K562 (cell line): ENCODE measurements at regions not wholly inside any gene's neighbourhood (a gene's known extent, or its start where the extent isn't known, plus 50 kb on each side); places are given as distances from the start of the nearest gene placed in this dataset.

Source experiments
- BRD4 ChIP-seq: fragments of 200-600 bp; sonication (generic); IDR thresholded peaks from 2 replicates; pipeline ENCODE4 v1.6.1; 2017; ENCODE audit warnings: inconsistent platforms
- FOXK1 ChIP-seq: sonication (generic); formaldehyde crosslinking; IDR thresholded peaks from 2 replicates; pipeline ENCODE4 v1.8.0; 2022; ENCODE audit warnings: missing genetic modification reagents, mild to moderate bottlenecking, borderline replicate concordance
- MEF2A ChIP-seq: IDR thresholded peaks from 2 replicates; pipeline ENCODE4 v1.6.1; 2011; ENCODE audit warnings: low read depth, mild to moderate bottlenecking, low read length, moderate library complexity; ENCODE audit not compliant: control insufficient read depth
- POLR2AphosphoS5 ChIP-seq: IDR thresholded peaks from 2 replicates; pipeline ENCODE4 v1.6.1; 2011; ENCODE audit warnings: mild to moderate bottlenecking, low read depth, low read length, moderate library complexity; ENCODE audit not compliant: control insufficient read depth, insufficient read depth
- TCF7L2 ChIP-seq: fragments of 150-350 bp; IDR thresholded peaks from 2 replicates; pipeline ENCODE4 v1.6.1; 2016; ENCODE audit warnings: low read depth, mild to moderate bottlenecking, low read length, moderate library complexity
- ZBED1 ChIP-seq: IDR thresholded peaks from 2 replicates; pipeline ENCODE4 v1.6.1; 2014
- TF ChIP-seq, protein P1 (sequence below), 2 experiments: fragments of 450-650 bp; formaldehyde crosslinking in 1 of 2; IDR thresholded peaks; 2 replicates each; pipeline versions ENCODE4 v1.4.0 to v1.6.1; 2014 to 2020; ENCODE audit warnings: mild to moderate bottlenecking in 2 of 2, borderline replicate concordance in 1 of 2, low read depth in 1 of 2
- TF ChIP-seq, protein P2 (sequence below): sonication (generic); formaldehyde crosslinking; IDR thresholded peaks from 2 replicates; pipeline ENCODE4 v1.8.0; 2022; ENCODE audit warnings: missing genetic modification reagents, mild to moderate bottlenecking, borderline replicate concordance
- TF ChIP-seq, protein P3 (sequence below), 3 experiments: IDR thresholded peaks in 2 of 3; conservative IDR thresholded peaks in 1 of 3; 2 replicates each; pipeline ENCODE4 v1.5.1; 2011 to 2012; ENCODE audit warnings: low read length in 3 of 3, mild to moderate bottlenecking in 3 of 3, control low read depth in 2 of 3, improper control_type of control experiment in 1 of 3, inconsistent platforms in 1 of 3, low read depth in 1 of 3, mixed read lengths in 1 of 3, moderate library complexity in 1 of 3; ENCODE audit not compliant: insufficient read depth in 2 of 3

DNA sequence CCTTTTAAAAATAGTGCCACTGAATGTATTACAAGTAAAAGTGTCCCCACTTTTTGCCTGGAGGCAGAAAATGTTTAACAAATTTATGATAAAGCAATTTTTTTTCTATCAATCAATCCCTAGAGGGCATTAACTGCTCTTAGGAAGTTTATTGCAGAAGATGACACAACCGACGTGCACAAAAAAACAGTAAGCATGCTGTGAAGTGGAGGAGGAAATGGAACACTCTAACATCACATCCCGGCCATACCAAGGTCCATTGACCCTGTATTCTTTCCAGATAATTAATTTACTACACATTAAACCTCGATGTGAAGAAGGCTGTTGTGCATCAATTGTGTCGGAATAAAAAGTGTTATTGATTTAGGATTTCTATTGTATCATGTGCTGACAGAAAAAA, 264.9 kb upstream of the NR5A2 start:
- no peak for TF ChIP-seq MEF2A
- no peak for TF ChIP-seq POLR2AphosphoS5
- TF ChIP-seq, protein P1, sequence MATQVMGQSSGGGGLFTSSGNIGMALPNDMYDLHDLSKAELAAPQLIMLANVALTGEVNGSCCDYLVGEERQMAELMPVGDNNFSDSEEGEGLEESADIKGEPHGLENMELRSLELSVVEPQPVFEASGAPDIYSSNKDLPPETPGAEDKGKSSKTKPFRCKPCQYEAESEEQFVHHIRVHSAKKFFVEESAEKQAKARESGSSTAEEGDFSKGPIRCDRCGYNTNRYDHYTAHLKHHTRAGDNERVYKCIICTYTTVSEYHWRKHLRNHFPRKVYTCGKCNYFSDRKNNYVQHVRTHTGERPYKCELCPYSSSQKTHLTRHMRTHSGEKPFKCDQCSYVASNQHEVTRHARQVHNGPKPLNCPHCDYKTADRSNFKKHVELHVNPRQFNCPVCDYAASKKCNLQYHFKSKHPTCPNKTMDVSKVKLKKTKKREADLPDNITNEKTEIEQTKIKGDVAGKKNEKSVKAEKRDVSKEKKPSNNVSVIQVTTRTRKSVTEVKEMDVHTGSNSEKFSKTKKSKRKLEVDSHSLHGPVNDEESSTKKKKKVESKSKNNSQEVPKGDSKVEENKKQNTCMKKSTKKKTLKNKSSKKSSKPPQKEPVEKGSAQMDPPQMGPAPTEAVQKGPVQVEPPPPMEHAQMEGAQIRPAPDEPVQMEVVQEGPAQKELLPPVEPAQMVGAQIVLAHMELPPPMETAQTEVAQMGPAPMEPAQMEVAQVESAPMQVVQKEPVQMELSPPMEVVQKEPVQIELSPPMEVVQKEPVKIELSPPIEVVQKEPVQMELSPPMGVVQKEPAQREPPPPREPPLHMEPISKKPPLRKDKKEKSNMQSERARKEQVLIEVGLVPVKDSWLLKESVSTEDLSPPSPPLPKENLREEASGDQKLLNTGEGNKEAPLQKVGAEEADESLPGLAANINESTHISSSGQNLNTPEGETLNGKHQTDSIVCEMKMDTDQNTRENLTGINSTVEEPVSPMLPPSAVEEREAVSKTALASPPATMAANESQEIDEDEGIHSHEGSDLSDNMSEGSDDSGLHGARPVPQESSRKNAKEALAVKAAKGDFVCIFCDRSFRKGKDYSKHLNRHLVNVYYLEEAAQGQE (IDR thresholded peaks at IDR 0.05; ENCODE audit: borderline replicate concordance), result no peak
- TF ChIP-seq, protein P1 (CRISPR knock-in tag; IDR thresholded peaks at IDR 0.05; ENCODE audit: low read depth), result no peak
- TF ChIP-seq FOXK1, result no peak
- TF ChIP-seq, protein P2, sequence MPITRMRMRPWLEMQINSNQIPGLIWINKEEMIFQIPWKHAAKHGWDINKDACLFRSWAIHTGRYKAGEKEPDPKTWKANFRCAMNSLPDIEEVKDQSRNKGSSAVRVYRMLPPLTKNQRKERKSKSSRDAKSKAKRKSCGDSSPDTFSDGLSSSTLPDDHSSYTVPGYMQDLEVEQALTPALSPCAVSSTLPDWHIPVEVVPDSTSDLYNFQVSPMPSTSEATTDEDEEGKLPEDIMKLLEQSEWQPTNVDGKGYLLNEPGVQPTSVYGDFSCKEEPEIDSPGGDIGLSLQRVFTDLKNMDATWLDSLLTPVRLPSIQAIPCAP (CRISPR knock-in tag), result no peak
- no peak for TF ChIP-seq ZBED1
- TF ChIP-seq, protein P3, sequence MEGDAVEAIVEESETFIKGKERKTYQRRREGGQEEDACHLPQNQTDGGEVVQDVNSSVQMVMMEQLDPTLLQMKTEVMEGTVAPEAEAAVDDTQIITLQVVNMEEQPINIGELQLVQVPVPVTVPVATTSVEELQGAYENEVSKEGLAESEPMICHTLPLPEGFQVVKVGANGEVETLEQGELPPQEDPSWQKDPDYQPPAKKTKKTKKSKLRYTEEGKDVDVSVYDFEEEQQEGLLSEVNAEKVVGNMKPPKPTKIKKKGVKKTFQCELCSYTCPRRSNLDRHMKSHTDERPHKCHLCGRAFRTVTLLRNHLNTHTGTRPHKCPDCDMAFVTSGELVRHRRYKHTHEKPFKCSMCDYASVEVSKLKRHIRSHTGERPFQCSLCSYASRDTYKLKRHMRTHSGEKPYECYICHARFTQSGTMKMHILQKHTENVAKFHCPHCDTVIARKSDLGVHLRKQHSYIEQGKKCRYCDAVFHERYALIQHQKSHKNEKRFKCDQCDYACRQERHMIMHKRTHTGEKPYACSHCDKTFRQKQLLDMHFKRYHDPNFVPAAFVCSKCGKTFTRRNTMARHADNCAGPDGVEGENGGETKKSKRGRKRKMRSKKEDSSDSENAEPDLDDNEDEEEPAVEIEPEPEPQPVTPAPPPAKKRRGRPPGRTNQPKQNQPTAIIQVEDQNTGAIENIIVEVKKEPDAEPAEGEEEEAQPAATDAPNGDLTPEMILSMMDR (IDR thresholded peaks at IDR 0.05 in 2 of 3, conservative IDR thresholded peaks at IDR 0.05 in 1 of 3; ENCODE audit: insufficient read depth in 2 of 3, low read depth in 1 of 3, low read length in 3 of 3), result no peak
- TF ChIP-seq TCF7L2, result no peak
- TF ChIP-seq BRD4, result no peak
